HuH-7 (cell line): ENCODE measurements at regions not wholly inside any gene's neighbourhood (a gene's known extent, or its start where the extent isn't known, plus 50 kb on each side); places are given as distances from the start of the nearest gene placed in this dataset.
"Not testable (repeated sequence)": the region's sequence is repeated elsewhere in the genome, so short reads cannot be mapped to it uniquely, and the experiment has no call there.

Experiments used
- DNase-seq: peaks from one replicate; pipeline ENCODE4 v3.0.0; 2011; ENCODE audit warnings: low spot score

GRCh38 chr12:46571608-46572007, 199.0 kb upstream of the SLC38A2 start:
- DNase-seq, result no peak

- no peak for DNase-seq
These were observed 197.4 kb upstream of the SLC38A2 start for GRCh38 chr12:46569826-46570439.

GRCh38 chr12:46567667-46568066, 195.1 kb upstream of the SLC38A2 start:
- DNase-seq, result no peak

GRCh38 chr12:46562625-46563225, 190.2 kb upstream of the SLC38A2 start:
- DNase-seq, result no peak

- not testable (repeated sequence) for DNase-seq
These were observed 189.4 kb upstream of the SLC38A2 start for GRCh38 chr12:46561769-46562624.

GRCh38 chr12:46560874-46561273, 188.3 kb upstream of the SLC38A2 start:
- DNase-seq, result no peak

- DNase-seq, result no peak
These were observed 187.5 kb upstream of the SLC38A2 start for GRCh38 chr12:46560089-46560488.

- DNase-seq, result no peak
These were observed 186.7 kb upstream of the SLC38A2 start for GRCh38 chr12:46559311-46559710.

GRCh38 chr12:46558677-46559076, 186.1 kb upstream of the SLC38A2 start:
- DNase-seq, result no peak

GRCh38 chr12:46557539-46558373, 185.2 kb upstream of the SLC38A2 start:
- no peak for DNase-seq

GRCh38 chr12:46556819-46557524, 184.4 kb upstream of the SLC38A2 start:
- no peak for DNase-seq

GRCh38 chr12:46556105-46556559, 183.6 kb upstream of the SLC38A2 start:
- no peak for DNase-seq

- DNase-seq, result no peak
These were observed 182.9 kb upstream of the SLC38A2 start for GRCh38 chr12:46555406-46555852.

- DNase-seq, result no peak
These were observed 181.9 kb upstream of the SLC38A2 start for GRCh38 chr12:46554460-46554859.

- DNase-seq, result no peak
These were observed 181.3 kb upstream of the SLC38A2 start for GRCh38 chr12:46553911-46554310.

GRCh38 chr12:46553266-46553665, 180.7 kb upstream of the SLC38A2 start:
- no peak for DNase-seq

- DNase-seq, result no peak
These were observed 177.8 kb upstream of the SLC38A2 start for GRCh38 chr12:46550266-46550879.

- no peak for DNase-seq
These were observed 177.1 kb upstream of the SLC38A2 start for GRCh38 chr12:46549527-46550265.

- no peak for DNase-seq
These were observed 176.1 kb upstream of the SLC38A2 start for GRCh38 chr12:46548605-46549071.
